HG02852 (cell line): ENCODE measurements at regions not wholly inside any gene's neighbourhood (a gene's known extent, or its start where the extent isn't known, plus 50 kb on each side); places are given as distances from the start of the nearest gene placed in this dataset.

ENCODE experiments used
- ATAC-seq: cut with Tn5 transposase; IDR thresholded peaks from one replicate; pipeline ENCODE4 v1.9.1; 2021; ENCODE audit warnings: mild to moderate bottlenecking, moderate library complexity; ENCODE audit not compliant: unreplicated experiment

DNA sequence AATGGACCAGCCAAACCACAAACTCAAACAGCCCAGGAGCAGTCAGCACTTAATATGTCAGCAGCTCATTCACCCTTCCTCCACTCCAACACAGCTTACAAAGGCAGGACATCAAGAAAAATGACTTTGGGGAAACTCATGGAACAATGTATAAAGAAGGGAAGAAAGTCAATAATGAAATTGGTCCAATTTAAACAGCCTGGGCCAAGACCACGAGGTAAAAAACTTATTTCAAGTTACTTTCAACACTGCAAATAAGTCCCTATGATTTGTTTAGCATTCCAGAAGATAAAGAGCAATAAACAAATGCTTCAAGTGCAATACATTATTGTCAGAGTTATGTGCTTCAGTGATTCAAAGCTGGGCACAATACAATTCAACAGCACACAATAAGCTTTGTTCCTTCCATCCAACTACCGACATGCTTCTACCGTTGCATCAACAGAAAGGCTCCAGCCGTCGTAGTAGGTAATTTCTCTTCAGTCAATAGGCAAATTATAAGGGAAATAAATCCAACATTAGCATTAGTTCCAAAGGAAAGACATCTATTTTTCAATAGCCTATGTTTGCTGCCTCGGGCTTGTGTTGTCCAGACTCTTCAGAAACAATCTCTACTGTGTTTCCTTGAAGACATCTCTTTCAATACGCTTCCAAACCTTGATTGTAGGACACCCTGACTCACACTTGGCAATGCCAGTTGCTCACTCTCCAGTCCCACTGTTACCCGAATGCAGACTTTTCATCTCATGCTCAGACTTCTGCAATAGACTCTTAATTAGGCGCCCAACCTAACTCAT, 225.7 kb downstream of the NUAK1 start:
- no peak for ATAC-seq

- ATAC-seq = no peak
These were observed 222.6 kb downstream of the NUAK1 start for GRCh38 chr12:105915997-105916759.

DNA sequence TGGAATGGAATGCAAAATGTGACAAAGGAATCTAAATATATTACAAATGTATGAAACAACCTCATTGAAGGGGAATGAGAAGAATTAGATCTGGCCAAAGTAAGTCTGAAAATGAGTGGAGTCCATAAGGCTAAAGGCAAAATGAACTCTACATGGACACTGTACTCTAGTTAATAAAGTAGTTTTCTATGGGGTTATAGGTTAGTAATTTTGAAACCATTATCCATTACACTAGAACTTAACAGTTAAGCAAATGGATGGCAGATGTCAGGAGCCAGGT, 222.1 kb downstream of the NUAK1 start:
- ATAC-seq = no peak

DNA sequence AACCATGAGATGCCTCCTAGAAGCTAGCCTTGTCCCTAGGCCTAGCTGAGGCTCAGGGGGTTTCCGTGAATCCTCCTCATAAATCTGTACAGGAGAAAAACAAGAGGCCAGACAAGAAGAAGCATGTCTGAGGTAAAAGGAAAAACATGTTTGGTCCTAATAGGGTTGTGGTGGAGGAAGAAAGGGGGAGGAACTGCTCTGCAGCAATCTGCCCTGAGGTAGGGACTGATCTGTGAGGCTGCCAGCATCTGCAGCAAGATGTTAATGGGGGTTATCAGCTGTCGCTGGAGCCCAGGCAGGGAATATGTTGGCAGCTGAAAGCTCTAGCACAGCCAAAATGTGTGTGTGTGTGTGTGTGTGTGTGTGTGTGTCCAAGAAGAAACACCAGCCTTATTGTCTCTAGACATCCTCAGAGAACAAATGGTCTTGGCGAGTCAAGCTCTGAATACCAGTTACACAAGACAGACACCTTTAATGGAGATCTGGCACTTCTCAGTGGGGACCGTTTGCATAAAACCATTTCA, 218.5 kb downstream of the NUAK1 start:
- no peak for ATAC-seq

- ATAC-seq = no peak
These were observed 217.7 kb downstream of the NUAK1 start for GRCh38 chr12:105921055-105921454.

DNA sequence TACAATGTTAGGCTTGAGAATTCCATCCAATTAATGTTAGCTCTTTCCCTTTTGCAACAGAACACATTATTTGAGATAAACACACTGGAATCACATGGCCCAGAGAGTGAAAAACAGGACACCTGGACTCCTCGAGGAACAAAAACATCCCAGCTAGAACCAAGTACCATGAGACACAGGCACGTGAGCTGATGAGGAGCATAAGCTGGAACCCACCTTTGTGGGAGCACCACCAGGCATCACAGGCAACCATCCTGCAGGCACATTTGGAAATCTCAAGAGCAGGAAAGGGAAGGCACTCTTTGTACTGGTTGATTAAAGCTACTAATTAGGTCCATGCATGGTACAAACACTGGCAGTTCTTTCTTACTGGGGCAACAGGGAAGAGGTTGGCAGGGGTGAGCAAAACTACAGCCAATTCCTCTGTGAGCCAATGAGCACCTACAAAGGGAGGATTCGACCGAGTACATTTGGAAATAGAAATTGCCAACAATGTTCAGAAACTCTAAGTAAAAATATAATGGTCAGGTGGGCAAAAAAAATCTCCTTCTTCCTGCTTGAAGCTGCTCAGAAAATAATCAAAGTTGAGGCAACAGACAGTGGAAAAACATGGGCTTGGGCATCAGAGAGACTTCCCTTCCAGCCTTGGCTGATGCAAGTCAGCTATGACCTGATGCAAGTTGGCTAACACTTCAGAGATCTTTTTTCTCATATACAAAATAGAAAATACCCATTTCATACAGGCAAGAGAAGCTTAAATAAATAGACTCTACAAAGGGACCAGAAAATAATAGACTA, 216.7 kb downstream of the NUAK1 start:
- ATAC-seq = no peak

- ATAC-seq = no peak
These were observed 216.1 kb downstream of the NUAK1 start for GRCh38 chr12:105922670-105923102.

DNA sequence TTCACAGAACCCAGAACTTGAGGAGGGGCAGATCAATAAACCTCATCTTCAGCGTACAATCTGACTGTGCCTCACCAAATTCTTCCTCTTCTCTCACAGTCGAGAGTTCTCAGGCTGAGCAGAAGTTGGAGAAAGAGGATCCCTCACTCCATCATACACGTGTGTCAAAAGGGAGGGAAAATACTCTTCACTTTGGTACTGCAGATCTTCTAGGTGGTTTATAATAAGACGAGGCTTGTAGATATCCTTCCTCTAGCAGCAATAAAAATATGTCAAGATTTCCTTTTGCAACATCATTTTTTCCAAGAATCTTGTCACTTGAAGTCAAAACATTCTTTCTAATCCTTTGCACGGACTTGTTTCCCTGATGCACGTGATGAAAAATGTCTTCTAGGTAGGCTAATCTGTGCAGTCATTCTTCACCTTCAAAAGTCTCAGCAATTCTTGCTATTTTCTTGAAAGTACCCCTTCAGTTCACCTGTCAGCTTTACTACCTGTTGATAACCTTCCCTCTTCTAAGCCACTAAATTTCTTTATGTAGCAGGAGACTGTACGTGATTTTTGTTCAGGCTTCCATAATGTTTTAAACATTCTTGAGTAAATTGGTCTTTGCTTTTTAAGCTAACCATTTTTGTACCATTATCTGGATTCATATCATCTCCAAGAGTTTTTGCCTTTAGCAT, 214.1 kb downstream of the NUAK1 start:
- ATAC-seq = no peak

DNA sequence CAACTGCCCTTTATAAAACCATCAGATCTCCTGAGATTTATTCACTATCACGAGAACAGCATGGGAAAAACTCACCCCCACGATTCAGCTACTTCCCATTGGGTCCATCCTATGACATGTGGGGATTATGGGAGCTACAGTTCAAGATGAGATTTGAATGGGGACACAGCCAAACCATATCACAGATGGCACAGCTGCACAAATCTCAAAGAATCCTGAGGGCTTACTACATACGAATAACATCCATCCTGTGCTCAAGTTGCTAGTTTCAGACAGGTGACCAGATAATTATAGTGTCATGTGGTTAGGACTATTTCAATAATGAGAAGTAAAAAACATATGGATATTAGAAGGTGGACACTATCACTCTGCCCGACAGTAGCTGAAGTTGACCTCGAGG, 211.2 kb downstream of the NUAK1 start:
- no peak for ATAC-seq

GRCh38 chr12:105928436-105928835, 210.3 kb downstream of the NUAK1 start:
- ATAC-seq = no peak

GRCh38 chr12:105929192-105929591, 209.6 kb downstream of the NUAK1 start:
- ATAC-seq = no peak

GRCh38 chr12:105930557-105931503, 207.9 kb downstream of the NUAK1 start:
- no peak for ATAC-seq

GRCh38 chr12:105931762-105932570, 206.8 kb downstream of the NUAK1 start:
- ATAC-seq = no peak

GRCh38 chr12:105933671-105934665, 204.8 kb downstream of the NUAK1 start:
- ATAC-seq = no peak

GRCh38 chr12:105935106-105935505, 203.6 kb downstream of the NUAK1 start:
- ATAC-seq = no peak

- ATAC-seq = no peak
These were observed 202.8 kb downstream of the NUAK1 start for GRCh38 chr12:105935981-105936380.

GRCh38 chr12:105936496-105936895, 202.3 kb downstream of the NUAK1 start:
- no peak for ATAC-seq

- no peak for ATAC-seq
These were observed 201.7 kb downstream of the NUAK1 start for GRCh38 chr12:105937009-105937408.
